NT2/D1 (cell line): ENCODE measurements at regions not wholly inside any gene's neighbourhood (a gene's known extent, or its start where the extent isn't known, plus 50 kb on each side); places are given as distances from the start of the nearest gene placed in this dataset.

Experiments used
- SUZ12 ChIP-seq: IDR thresholded peaks from 2 replicates; pipeline ENCODE4 v1.6.1; 2011; ENCODE audit not compliant: insufficient read length, insufficient read depth; ENCODE audit errors: extremely low read depth
- YY1 ChIP-seq: IDR thresholded peaks from 2 replicates; pipeline ENCODE4 v1.6.1; 2011; ENCODE audit not compliant: insufficient read length, insufficient read depth

DNA sequence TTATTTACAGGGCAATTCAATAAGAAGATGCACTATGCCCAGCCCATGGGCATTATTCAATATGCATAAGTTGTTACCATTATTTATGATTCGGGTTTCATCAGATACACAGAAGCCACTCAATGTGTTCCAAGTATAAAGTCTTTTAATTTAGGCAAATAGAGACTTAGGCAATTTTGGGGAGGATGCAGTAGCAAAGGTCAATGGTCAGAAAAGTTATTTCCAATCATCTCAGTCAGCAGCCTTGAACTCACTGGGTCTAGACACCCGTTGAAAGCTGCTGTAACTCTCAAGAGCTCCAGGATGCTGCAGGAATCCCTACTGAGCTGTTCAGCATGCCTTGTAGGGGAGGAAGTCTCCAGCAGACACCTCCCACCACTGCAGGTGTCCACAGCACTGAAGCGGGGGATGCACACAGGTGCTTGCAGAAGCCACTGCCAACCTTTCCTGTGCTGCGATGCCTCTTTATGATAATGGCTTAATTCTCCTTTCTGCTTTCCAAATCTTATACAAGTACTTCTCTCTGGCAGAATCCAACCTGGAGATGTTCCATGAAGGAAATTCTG is 155.0 kb upstream of the SUCLG2 start:
- TF ChIP-seq SUZ12 (no peak), YY1 (no peak)
